ENCODE measurements at regions not wholly inside any gene's neighbourhood (a gene's known extent, or its start where the extent isn't known, plus 50 kb on each side); places are given as distances from the start of the nearest gene placed in this dataset.

GRCh38 chr11:121808096-121808495 is 307.9 kb downstream of the BLID start:
- TF ChIP-seq CTCF (IDR thresholded peaks at IDR 0.05) (no peak), POLR2A (IDR thresholded peaks at IDR 0.05) (no peak)

All from Peyer's patch (tissue), 4 donors.